Activated CD4-positive, CD25-positive, alpha-beta regulatory T cell treated with anti-CD3 and anti-CD28 coated beads, Interleukin-2, amount 50 U/mL, for 16 hours (primary cell): ENCODE measurements at regions not wholly inside any gene's neighbourhood (a gene's known extent, or its start where the extent isn't known, plus 50 kb on each side); places are given as distances from the start of the nearest gene placed in this dataset.
"Not testable (repeated sequence)": the region's sequence is repeated elsewhere in the genome, so short reads cannot be mapped to it uniquely, and the experiment has no call there.

ENCODE experiments used
- DNase-seq: peaks from one replicate; pipeline ENCODE4 v3.0.0-alpha.2; 2020; ENCODE audit warnings: low read depth, low spot score

- no peak for DNase-seq
These were observed 70.1 kb downstream of the ZNF330 start for GRCh38 chr4:141290771-141291170.

- DNase-seq, result no peak
These were observed 73.6 kb downstream of the ZNF330 start for GRCh38 chr4:141294306-141294705.

- no peak for DNase-seq
These were observed 80.5 kb downstream of the ZNF330 start for GRCh38 chr4:141301216-141301615.

- DNase-seq, result no peak
These were observed 82.2 kb downstream of the ZNF330 start for GRCh38 chr4:141302924-141303323.

GRCh38 chr4:141304346-141304745 is 83.7 kb downstream of the ZNF330 start:
- no peak for DNase-seq

- DNase-seq, result no peak
These were observed 85.6 kb downstream of the ZNF330 start for GRCh38 chr4:141306331-141306730.

- peak; percentile 13 for DNase-seq
These were observed 86.6 kb downstream of the ZNF330 start for GRCh38 chr4:141307241-141307689.

GRCh38 chr4:141309874-141310273 is 89.2 kb downstream of the ZNF330 start:
- DNase-seq, result no peak

- no peak for DNase-seq
These were observed 90.8 kb downstream of the ZNF330 start for GRCh38 chr4:141311246-141312204.

GRCh38 chr4:141314627-141315026 is 93.9 kb downstream of the ZNF330 start:
- DNase-seq, result no peak

- DNase-seq, result no peak
These were observed 108.0 kb downstream of the ZNF330 start for GRCh38 chr4:141328560-141329173.

- no peak for DNase-seq
These were observed 108.5 kb downstream of the ZNF330 start for GRCh38 chr4:141329174-141329569.

- DNase-seq, result no peak
These were observed 109.9 kb downstream of the ZNF330 start for GRCh38 chr4:141330616-141331015.

GRCh38 chr4:141331534-141332358 is 111.1 kb downstream of the ZNF330 start:
- DNase-seq, result no peak

GRCh38 chr4:141332359-141333181 is 111.9 kb downstream of the ZNF330 start:
- DNase-seq, result not testable (repeated sequence)

GRCh38 chr4:141333456-141334230 is 112.9 kb downstream of the ZNF330 start:
- not testable (repeated sequence) for DNase-seq

- DNase-seq, result no peak
These were observed 114.5 kb downstream of the ZNF330 start for GRCh38 chr4:141335166-141335565.

GRCh38 chr4:141338238-141338637 is 117.5 kb downstream of the ZNF330 start:
- DNase-seq, result no peak

- no peak for DNase-seq
These were observed 118.7 kb downstream of the ZNF330 start for GRCh38 chr4:141339391-141339790.

GRCh38 chr4:141339966-141340365 is 119.3 kb downstream of the ZNF330 start:
- no peak for DNase-seq
